SHP77 (cell line): ENCODE measurements at regions not wholly inside any gene's neighbourhood (a gene's known extent, or its start where the extent isn't known, plus 50 kb on each side); places are given as distances from the start of the nearest gene placed in this dataset.
"Not testable (repeated sequence)": the region's sequence is repeated elsewhere in the genome, so short reads cannot be mapped to it uniquely, and the experiment has no call there.

Experiments
- DNase-seq, 2 experiments: peaks; one replicate each; lab custom pipeline; 2025; lab: John Stamatoyannopoulos, UW

DNA sequence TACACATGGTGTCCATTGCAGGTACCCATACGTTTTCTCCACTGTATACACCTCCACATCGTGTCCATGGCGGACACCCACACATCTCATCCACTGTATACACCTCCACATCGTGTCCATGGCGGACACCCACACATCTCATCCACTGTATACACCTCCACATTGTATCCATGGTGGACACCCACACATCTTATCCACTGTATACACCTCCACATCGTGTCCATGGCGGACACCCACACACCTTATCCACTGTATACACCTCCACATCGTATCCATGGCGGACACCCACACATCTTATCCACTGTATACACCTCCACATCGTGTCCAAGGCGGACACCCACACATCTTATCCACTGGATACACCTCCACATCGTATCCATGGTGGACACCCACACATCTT, 50.4 kb upstream of the TTC34 start:
- DNase-seq: not testable (repeated sequence)

DNA sequence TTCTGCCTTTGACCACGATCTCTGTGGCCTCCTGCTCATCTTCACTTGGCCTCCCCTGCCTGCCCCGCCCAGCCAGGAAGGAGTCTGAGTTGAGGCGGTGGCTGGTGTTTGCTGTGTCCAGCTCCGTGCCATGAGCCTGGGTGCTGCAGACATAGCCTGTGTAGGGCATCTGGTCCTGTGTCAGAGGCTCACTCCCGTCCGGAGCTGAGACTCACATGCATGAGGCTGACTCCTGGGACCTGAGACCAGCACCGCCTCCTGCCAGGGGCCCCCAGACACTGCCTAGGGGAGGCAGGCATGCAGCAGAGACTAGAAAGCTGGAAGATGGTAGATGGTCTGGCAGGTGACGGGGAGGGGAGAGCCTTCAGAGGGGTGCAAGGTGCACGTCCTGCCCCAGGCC, 52.2 kb upstream of the TTC34 start:
- DNase-seq: no peak

DNA sequence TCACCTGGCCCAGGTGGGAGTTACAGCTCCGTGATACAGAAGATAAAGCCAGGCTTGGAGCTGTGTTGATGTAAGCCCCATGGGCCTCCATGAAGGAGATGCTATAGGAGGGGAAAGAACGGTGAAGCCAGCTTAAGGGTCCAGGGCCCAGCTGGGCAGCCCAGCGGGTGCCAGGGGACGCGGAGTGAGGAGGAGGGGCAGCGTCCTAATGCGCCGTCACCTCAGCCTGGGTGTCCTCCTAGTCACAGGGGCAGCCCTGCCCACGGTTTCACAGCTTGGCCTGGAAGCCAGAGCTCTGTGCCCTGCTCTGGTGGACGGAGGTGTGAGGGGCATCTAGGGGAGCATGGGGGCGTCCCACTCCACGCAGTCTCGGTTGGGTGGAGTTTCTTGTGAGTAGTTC, 52.7 kb upstream of the TTC34 start:
- no peak for DNase-seq

DNA sequence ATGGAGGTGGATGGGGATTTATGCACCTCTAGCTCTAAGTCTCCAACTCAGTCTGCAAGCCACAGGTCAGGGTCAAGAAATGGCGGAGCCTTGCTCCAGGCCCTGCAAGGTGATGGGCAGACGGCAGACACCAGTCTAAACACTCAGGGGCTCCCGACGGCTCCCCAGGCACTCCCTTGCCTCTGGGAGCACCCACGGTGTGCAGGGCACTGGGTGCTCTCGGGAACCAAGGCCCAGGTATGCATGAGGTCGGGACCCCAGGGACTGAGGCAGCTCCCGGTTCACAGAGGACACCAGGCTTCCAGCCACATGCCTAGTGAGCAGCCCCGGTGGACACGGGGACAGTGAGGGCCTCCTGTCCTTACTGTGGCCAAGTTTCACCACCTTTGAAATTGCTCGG, 53.1 kb upstream of the TTC34 start:
- no peak for DNase-seq

DNA sequence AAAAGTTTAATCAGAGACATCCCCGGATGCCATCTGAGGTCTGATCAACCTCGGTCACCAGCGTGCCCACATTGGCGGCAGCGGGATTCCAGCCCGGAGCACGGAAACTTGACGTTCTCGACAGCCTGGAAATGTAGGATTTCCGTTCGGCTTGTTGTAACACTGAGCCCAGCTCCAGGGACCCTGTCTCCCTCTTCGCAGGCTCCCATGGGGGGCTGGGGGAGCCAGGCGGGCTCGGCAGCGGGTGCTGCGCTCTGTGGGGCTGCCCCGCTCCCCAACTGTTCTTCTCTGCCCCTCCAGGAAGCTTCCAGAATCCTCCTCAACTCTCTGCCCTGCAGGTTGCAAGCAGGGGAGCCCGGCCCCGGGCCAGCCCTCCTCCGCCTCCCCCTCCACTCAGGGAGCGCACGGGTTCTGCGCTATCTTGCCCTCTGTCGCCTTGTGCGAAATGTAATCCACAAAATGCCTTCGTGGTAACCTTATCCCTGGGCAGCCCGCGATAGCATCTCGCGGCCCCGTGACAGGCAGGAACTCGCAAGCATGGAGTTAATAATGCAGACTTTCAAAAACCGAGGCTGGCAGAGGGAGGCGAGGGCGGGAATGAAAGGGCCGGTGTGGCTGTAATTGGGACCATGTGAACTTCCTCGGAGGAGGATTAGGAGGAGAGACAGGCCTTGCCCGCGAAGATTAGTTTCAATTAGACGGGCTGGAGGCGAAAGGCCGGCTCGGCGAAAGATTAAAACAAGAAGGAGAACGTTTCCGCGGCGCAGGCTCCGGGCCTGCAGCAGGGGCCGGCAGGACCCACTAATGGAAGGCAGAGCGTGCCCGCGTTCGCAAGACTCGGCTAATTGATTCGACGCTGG, 53.9 kb upstream of the TTC34 start:
- DNase-seq: no peak

DNA sequence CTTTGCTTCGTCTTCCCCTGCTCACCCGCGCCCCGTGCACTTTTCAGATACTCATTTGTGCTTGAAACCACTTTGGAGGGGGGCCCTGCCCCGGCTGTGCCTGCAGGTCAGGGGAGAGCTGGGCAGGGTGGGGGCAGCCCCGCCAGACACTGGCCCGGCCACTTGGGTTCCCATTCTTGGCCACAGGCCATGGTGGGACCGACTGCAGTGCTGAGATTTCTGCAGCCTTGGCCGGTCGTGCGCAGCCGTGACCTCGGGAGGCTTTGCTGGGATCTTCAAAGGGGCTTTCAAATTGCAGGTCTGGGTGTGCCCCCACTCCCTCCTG, 54.5 kb upstream of the TTC34 start:
- DNase-seq: no peak

DNA sequence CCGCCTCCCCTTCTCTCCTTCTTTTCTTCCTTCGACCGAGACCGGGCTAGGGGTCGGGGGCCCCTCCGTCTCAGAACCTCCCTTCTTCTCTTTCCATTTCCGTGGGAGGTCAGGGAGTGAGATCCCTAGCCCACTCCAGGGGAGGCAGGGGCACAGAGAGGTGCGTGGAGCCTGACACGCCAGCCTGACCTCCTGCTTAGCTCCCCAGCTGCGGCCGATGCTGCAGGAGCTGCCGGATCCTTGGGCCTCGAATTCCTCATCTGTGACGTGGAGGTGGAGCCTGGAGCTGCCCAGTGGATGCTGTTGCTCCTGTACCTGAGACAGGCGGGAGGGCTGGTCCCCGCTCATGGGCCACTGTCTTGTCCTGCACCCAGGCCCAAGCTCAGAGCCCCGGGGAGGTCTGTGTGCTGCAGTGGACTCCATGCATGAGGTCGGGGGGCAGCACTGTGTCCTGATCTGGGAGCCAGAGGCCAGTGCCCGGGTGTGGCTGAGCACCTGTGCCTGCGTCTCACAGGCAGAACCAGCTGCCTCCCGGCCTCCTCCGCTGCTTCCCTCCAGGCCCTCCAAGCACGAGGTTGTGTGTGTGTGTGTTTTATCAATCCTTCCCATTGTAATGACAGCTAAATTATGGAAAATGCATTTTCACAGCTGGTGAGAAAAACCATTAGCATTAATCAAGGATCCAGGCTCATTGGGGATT, 55.3 kb upstream of the TTC34 start:
- no peak for DNase-seq

DNA sequence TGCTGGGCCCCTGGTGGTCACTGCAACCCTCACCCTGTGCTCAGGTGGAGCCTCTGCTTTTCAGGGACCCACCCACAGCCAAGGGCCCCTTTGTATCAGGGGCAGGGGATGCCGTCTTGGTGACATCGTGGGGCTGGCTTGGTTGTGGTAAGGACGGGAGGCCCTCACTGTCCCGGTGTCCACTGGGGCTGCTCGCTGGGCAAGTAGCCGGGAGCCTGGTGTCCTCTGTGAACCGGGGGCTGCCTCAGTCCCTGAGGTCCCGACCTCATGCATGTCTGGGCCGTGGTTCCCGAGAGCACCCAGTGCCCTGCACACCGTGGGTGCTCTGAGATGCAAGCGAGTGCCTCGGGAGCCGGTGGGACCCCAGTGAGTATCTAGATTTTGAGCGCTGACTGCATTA, 56.0 kb upstream of the TTC34 start:
- DNase-seq: no peak

DNA sequence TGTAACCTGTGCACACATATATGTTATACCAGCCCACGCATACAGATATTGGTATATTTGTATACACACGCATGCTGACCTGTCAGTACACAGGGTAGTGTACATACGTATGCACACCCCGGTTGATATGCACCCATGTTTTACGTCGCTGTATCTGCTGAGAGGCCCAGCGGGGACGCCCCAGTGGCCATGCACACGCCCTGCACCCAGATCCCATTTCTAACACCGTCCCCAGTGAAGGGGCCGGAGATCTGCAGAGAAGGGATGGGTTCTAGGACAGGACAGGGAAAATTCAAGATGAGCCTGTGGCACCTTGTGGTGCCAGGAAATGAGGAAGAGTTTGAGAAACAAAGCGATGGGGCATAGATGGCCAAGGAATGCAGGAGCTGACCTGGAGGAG, 57.2 kb upstream of the TTC34 start:
- no peak for DNase-seq

DNA sequence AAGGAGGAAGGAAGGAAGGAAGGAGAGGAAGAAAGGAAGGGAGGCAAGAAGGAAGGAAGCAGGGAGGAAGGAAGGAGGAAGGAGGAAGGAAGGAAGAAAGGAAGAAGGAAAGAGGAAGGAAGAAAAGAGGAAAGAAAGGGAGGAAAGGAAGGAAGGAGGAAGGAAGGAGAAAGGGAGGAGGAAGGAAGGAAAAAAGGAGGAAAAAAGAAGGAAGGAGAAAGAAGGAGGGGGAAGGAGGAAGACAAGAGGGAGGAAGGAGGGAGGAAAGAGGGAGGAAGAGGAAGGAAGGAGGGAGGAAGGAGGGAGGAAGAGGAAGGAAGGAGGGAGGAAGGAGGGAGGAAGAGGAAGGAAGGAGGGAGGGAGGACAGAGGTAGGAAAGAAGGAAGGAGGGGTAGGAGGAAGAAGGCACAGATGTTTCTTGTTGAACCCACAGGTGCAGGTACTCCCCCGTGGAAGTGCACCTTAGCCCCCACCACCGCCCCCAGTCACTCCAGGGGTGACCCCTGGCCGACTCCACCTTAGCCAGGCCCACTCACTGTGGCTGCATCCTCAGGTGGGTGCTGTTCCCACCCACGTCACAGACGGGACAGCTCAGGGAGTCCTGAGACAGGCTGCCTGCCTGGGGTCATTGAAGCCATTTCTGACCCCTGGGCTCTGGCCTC, 57.9 kb upstream of the TTC34 start:
- DNase-seq: no peak

DNA sequence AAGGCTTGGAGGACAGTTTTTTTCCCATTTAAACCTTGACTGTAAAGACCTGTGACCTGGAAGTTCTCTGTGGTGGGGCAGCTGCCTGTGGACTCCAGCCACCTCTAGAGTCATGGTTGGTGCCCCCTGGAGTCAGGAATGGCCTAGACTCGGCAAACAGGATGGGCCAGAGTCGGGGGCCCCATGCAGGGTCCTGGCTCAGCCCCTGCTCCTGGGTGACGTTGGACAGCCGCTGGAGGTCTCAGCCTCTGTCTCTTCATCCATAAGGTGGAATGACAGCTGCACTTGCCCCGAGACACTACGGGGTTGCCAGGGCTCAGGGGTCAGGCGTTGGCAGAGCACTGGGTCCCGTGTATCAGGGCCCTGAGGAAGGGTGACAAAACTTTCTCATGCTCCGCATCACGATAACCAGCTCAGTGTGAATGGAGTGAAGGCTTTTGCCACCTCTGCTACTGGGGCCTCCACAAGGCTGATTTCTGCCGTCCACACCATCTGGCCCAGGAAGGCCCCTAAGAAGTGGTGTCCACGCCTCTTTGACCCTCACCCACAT, 58.5 kb upstream of the TTC34 start:
- no peak for DNase-seq

DNA sequence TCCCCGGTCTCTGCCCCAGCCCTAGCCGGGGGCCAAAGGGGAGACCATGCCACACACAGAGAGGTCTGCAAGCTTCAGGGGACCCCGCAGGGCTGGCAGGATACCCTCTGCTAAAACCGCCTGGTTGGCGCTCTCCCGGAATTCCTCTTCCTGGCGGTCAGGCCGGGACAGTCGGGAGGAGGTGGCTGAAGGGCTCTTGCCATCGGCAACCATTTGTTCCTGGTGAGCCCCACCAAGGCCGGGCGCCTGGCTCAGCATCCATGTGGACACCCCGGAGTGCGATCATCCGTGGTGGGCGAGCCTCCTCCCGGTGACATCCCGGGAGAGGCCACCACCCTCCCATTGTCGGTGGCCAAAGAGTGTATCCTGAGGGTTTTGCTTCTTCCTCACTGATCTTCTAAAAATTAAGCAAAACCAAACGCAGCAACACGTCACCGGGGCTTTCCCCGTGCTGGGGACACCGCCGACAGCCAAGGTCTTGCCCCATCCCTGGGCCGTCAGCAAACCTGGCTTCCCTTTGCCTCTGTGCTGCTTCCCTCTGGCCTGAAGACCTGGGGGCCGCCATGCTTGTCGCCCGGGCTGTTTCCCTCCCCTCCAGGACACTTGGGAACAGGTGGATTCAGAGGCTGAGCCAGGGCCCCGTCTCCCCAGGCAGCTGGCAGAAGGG, 59.1 kb upstream of the TTC34 start:
- DNase-seq: no peak

DNA sequence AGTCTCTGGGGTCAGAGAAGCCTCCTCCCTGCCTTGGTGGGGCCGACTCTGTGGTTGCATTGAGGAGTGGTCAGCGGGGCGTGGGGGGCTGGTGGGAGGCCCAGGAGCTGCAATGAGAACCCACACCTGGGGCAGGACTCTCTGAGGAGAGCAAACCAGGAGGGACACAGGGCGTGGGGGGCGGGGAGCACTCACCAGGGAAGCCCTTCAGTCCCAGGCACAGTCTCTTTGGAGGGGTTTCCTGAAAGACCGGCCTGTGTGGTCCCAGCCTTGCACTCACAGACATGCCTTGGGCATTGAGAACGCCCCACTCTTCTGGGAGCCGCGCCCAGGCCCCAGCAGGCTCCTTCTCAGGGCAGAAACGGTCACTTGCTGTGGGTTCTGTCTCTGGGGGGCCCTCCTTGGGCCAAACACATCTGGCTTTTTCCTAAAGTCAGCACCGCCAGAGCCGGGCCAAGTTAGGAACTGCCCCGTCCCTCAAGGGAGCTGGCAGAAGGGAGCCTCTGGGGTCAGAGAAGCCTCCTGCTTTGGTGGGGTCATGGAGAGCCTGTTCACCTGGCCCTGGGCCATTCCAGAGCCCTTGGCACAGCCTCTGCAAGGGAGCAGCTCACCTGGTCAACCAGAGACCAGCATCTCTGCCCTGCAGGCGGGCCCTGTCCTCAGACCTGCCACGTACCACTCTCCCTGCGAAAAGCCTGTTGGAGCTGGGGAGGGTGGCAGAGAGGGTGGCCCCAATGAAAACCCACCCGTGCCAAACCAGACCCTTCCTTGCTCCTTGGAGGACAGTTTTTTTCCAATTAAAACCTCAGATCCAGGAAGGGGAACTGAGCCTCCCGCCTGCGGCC, 59.9 kb upstream of the TTC34 start:
- no peak for DNase-seq

DNA sequence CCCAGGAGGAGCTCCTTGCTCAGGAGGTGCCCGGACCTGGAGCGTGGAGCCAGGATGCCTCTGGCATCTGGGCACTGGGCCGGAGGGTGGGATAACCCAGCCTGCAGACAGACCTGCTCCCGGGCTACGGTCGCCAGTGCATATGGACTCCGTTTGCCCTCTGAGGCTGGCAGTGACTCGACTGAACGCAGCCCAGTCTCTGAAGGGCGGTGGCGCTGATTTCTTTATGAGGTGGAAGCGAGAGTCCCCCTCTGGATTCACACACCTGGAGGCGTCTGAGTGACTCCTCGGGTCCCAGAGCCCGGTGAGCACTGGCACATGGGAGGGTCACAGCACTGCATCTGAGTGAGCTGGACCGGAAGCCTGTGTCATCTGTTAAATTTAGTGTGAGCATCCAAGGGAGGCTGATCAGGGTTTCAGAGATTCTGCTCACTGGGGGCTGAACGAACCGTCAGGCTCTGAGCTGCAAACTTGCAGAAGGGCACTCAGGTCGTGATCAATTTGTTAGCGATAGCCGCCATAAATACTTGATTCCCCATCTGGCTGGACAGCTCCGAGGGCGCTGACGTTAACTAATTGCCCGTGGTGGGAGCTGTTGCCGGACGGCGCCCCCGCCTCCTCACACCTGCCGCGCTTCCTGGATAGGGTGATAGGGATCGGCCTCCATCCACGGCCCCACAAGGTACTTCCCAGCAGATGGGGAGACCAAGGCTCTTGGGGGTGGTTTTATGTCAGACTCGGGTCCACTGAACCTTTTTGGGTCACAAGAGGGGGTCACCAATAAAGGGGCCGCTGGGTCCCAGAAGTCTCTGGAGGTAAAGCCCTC, 60.7 kb upstream of the TTC34 start:
- no peak for DNase-seq

DNA sequence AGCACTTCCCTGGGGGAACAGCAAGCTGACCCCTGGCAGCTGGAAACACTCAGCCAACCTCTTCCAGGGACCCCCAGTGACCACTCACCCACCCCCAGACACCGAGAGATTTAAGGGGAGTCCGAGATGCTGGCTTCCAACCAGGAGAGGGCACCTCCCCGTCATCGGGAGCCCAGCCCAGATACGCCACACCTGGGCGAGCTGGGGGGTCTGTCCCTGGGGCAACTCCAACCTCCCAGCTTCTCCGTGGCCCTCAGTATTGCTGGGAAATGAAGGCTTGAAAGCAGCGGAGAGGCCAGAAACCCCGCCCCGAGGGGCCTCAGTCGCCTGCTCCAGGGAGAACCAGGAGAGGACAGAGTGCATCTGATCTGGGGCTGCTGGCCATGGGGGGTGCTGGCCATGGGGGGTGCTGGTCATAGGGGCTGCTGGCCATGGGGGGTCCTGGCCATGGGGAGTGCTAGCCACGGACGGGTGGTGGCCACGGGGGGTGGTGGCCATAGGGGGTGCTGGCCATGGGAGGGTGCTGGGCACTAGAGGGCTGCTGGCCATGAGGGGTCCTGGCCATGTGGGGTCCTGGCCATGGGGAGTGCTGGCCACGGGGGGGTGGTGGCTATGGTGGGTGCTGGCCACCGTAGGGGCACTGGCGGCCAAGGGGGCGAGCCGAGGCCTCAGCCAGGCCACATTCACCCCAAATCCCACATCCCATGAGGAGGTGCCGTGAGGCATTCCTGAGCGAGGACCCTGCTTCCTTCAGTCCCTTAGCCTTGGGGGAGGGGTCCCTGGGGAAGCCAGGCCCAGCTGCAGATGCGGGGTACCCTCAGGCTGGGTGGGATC, 61.5 kb upstream of the TTC34 start:
- DNase-seq: no peak

DNA sequence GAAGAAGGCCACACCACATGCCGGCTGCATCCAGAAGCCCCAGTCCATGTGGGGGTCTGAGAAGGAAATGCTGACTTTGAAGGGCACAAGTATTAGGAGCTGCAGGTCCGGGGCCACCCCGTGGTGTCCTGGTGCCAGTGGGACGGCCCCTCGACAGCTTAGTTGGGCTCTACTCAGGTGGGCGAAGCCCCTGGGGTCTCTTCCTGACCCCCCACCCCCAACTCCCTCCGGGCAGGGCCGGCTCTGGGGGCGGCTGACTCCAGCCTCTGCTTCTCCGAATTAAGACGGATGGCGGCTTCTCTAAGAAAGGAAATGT, 62.1 kb upstream of the TTC34 start:
- no peak for DNase-seq

DNA sequence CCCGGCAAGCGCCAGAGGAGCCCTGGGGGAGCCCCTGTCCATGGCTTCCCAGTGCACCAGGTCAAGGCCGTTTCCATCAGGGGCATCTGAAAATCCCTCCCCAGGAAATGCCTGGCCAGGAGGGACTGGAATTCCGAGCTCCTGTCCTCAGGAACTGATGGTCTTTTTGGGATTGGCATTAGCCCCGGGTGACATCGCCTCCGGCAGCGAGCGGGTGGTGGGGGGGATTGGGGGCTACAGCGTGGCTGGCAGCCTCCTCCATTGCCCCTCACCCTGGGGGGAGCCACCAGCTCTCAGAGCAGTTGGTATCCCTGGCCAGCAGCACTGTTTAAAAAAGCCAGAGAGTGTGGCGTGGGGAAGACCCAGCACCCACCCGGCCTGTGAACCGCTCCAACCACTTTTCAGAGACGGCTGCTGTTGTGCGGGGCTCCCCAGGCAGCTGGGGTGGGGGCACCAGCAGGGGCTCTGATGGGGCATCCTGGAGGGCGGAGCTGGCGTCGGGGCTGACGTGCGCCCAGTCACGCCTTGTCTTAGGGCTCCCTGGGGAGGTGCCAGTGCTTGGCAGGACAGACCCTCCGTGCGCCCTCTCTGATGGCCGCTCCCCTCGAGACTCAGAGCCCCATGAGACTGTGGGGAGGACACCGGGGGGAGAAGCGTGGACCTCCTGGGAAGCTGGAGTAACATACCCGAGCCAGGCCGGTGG, 62.9 kb upstream of the TTC34 start:
- no peak for DNase-seq

DNA sequence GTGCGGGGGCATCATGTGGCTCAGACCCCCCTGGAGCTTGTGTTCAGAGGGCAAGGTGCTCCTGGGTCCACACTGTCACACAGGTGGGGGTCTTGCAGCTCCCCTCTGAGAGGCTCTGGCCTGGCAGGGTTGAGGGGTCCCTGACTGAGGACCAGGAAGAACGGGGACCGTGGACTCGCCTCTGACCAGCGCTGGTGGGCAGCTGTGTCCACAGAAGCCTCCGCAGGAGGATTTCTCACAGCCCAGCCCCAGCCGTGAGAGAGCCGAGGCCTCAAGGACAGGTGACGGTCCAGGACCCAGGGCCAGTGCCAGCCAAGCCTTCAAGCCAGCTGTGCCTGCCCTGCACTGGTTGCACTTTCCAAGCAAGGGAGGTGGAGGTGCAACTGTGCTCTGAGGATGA, 63.5 kb upstream of the TTC34 start:
- DNase-seq: no peak
